ENCODE measurements at regions not wholly inside any gene's neighbourhood (a gene's known extent, or its start where the extent isn't known, plus 50 kb on each side); places are given as distances from the start of the nearest gene placed in this dataset.

GRCh38 chr2:56707650-56708049 is 523.9 kb downstream of the CCDC85A start:
- TF ChIP-seq EZH2phosphoT487 (conservative IDR thresholded peaks at IDR 0.05; ENCODE audit: low read length) (no peak), CTCF (IDR thresholded peaks at IDR 0.05; ENCODE audit: insufficient read depth, low read length, poor library complexity, severe bottlenecking) (no peak)
- Histone ChIP-seq H2AFZ (ENCODE audit: low read depth, low read length, severe bottlenecking) (no peak overlapping the region), H4K20me1 (ENCODE audit: low read depth, low read length) (no peaks in the 10 kb centered on the region), H3K36me3 (ENCODE audit: low read length) (no peaks in the 10 kb centered on the region), H3K4me2 (ENCODE audit: low read depth, low read length, poor library complexity, severe bottlenecking) (no peak overlapping the region), H3K27me3 (ENCODE audit: low read length) (no peaks in the 10 kb centered on the region), H3K9ac (ENCODE audit: low read length) (no peak overlapping the region), H3K27ac (ENCODE audit: low read depth, low read length) (no peak overlapping the region), H3K79me2 (ENCODE audit: insufficient read depth, low read length) (no peaks in the 10 kb centered on the region), H3K9me3 (ENCODE audit: insufficient read depth, low read length) (no peaks in the 10 kb centered on the region), H3K9me2 (replicated peaks; ENCODE audit: insufficient read depth, low read length) (no peaks in the 10 kb centered on the region), H3K4me3 (ENCODE audit: insufficient read depth, low read length, poor library complexity, severe bottlenecking) (no peak overlapping the region), H3F3A (ENCODE audit: insufficient read depth) (no peaks in the 10 kb centered on the region)

- H3K27ac ChIP-seq (ENCODE audit: low read depth, low read length): no peak overlapping the region
- no peak overlapping the region for H2AFZ ChIP-seq (ENCODE audit: low read depth, low read length, severe bottlenecking)
These were observed 525.4 kb downstream of the CCDC85A start for GRCh38 chr2:56709181-56709580.

GRCh38 chr2:56713161-56713676 is 529.4 kb downstream of the CCDC85A start:
- no peak overlapping the region for H3K4me3 ChIP-seq (ENCODE audit: insufficient read depth, low read length, poor library complexity, severe bottlenecking)
- H4K20me1 ChIP-seq (ENCODE audit: low read depth, low read length): no peaks in the 10 kb centered on the region
- no peak for TF ChIP-seq CTCF (IDR thresholded peaks at IDR 0.05; ENCODE audit: insufficient read depth, low read length, poor library complexity, severe bottlenecking)
- no peak for TF ChIP-seq EZH2phosphoT487 (conservative IDR thresholded peaks at IDR 0.05; ENCODE audit: low read length)
- H3K9ac ChIP-seq (ENCODE audit: low read length): no peak overlapping the region
- H3K9me2 ChIP-seq (replicated peaks; ENCODE audit: insufficient read depth, low read length): no peaks in the 10 kb centered on the region
- H3K9me3 ChIP-seq (ENCODE audit: insufficient read depth, low read length): no peaks in the 10 kb centered on the region
- no peaks in the 10 kb centered on the region for H3F3A ChIP-seq (ENCODE audit: insufficient read depth)
- H3K27me3 ChIP-seq (ENCODE audit: low read length): no peaks in the 10 kb centered on the region
- no peaks in the 10 kb centered on the region for H3K79me2 ChIP-seq (ENCODE audit: insufficient read depth, low read length)
- H3K27ac ChIP-seq (ENCODE audit: low read depth, low read length): no peak overlapping the region
- H3K36me3 ChIP-seq (ENCODE audit: low read length): no peaks in the 10 kb centered on the region
- H2AFZ ChIP-seq (ENCODE audit: low read depth, low read length, severe bottlenecking): no peak overlapping the region
- H3K4me2 ChIP-seq (ENCODE audit: low read depth, low read length, poor library complexity, severe bottlenecking): no peak overlapping the region

More at GRCh38 chr2:56709181-56709580, 525.4 kb downstream of the CCDC85A start:
- no peak for TF ChIP-seq EZH2phosphoT487 (conservative IDR thresholded peaks at IDR 0.05; ENCODE audit: low read length)
- no peak for TF ChIP-seq CTCF (IDR thresholded peaks at IDR 0.05; ENCODE audit: insufficient read depth, low read length, poor library complexity, severe bottlenecking)
- Histone ChIP-seq H3K4me3 (ENCODE audit: insufficient read depth, low read length, poor library complexity, severe bottlenecking) (no peak overlapping the region), H3K9ac (ENCODE audit: low read length) (no peak overlapping the region), H3K36me3 (ENCODE audit: low read length) (no peaks in the 10 kb centered on the region), H3K27me3 (ENCODE audit: low read length) (no peaks in the 10 kb centered on the region), H3K79me2 (ENCODE audit: insufficient read depth, low read length) (no peaks in the 10 kb centered on the region), H3K4me2 (ENCODE audit: low read depth, low read length, poor library complexity, severe bottlenecking) (no peak overlapping the region), H4K20me1 (ENCODE audit: low read depth, low read length) (no peaks in the 10 kb centered on the region), H3K9me3 (ENCODE audit: insufficient read depth, low read length) (no peaks in the 10 kb centered on the region), H3F3A (ENCODE audit: insufficient read depth) (no peaks in the 10 kb centered on the region), H3K9me2 (replicated peaks; ENCODE audit: insufficient read depth, low read length) (no peaks in the 10 kb centered on the region)

Measured in SU-DHL-6 (cell line).